NCI-H69 (cell line): ENCODE measurements at regions not wholly inside any gene's neighbourhood (a gene's known extent, or its start where the extent isn't known, plus 50 kb on each side); places are given as distances from the start of the nearest gene placed in this dataset.
A peak's percentile ranks its signal among the peaks of the same experiment; 100 is the strongest.

Experiments
- DNase-seq: peaks from one replicate; lab custom pipeline; 2025; lab: John Stamatoyannopoulos, UW

GRCh38 chr4:116872308-116872707, 213.1 kb downstream of the TRAM1L1 start:
- no peak for DNase-seq

- DNase-seq: no peak
These were observed 214.7 kb downstream of the TRAM1L1 start for GRCh38 chr4:116870686-116871085.

- no peak for DNase-seq
These were observed 219.3 kb downstream of the TRAM1L1 start for GRCh38 chr4:116866106-116866505.

- no peak for DNase-seq
These were observed 222.8 kb downstream of the TRAM1L1 start for GRCh38 chr4:116862592-116862991.

- no peak for DNase-seq
These were observed 224.5 kb downstream of the TRAM1L1 start for GRCh38 chr4:116860891-116861290.

GRCh38 chr4:116849620-116850019, 235.8 kb downstream of the TRAM1L1 start:
- no peak for DNase-seq

GRCh38 chr4:116847616-116848015, 237.8 kb downstream of the TRAM1L1 start:
- DNase-seq: peak; percentile 12

GRCh38 chr4:116839826-116840225, 245.6 kb downstream of the TRAM1L1 start:
- DNase-seq: no peak

- DNase-seq: no peak
These were observed 246.8 kb downstream of the TRAM1L1 start for GRCh38 chr4:116838609-116839008.

- no peak for DNase-seq
These were observed 256.2 kb downstream of the TRAM1L1 start for GRCh38 chr4:116829187-116829586.

- DNase-seq: no peak
These were observed 261.2 kb downstream of the TRAM1L1 start for GRCh38 chr4:116824172-116824571.

- no peak for DNase-seq
These were observed 273.6 kb downstream of the TRAM1L1 start for GRCh38 chr4:116811730-116812129.

- DNase-seq: no peak
These were observed 289.4 kb downstream of the TRAM1L1 start for GRCh38 chr4:116796022-116796421.

GRCh38 chr4:116788723-116789122, 296.7 kb downstream of the TRAM1L1 start:
- DNase-seq: no peak

GRCh38 chr4:116755051-116755450, 330.3 kb downstream of the TRAM1L1 start:
- no peak for DNase-seq

GRCh38 chr4:116752027-116752426, 333.3 kb downstream of the TRAM1L1 start:
- no peak for DNase-seq

- peak; percentile 0 for DNase-seq
These were observed 348.6 kb downstream of the TRAM1L1 start for GRCh38 chr4:116736756-116737155.

- no peak for DNase-seq
These were observed 351.2 kb downstream of the TRAM1L1 start for GRCh38 chr4:116734178-116734577.

- DNase-seq: no peak
These were observed 352.0 kb downstream of the TRAM1L1 start for GRCh38 chr4:116733370-116733769.

GRCh38 chr4:116726523-116726922, 358.9 kb downstream of the TRAM1L1 start:
- no peak for DNase-seq

- DNase-seq: no peak
These were observed 361.1 kb downstream of the TRAM1L1 start for GRCh38 chr4:116724249-116724648.

GRCh38 chr4:116705466-116705865, 379.9 kb downstream of the TRAM1L1 start:
- no peak for DNase-seq

- DNase-seq: peak; percentile 25
These were observed 382.4 kb downstream of the TRAM1L1 start for GRCh38 chr4:116702949-116703348.

GRCh38 chr4:116688536-116688935, 396.8 kb downstream of the TRAM1L1 start:
- no peak for DNase-seq

- DNase-seq: peak; percentile 13
These were observed 417.2 kb downstream of the TRAM1L1 start for GRCh38 chr4:116668190-116668589.
